NCI-H748 treated with DMSO at 0.1 percent for 48 hours (cell line): ENCODE measurements at regions not wholly inside any gene's neighbourhood (a gene's known extent, or its start where the extent isn't known, plus 50 kb on each side); places are given as distances from the start of the nearest gene placed in this dataset.

Experiments
- DNase-seq: peaks from one replicate; lab custom pipeline; 2025; lab: John Stamatoyannopoulos, UW

DNA sequence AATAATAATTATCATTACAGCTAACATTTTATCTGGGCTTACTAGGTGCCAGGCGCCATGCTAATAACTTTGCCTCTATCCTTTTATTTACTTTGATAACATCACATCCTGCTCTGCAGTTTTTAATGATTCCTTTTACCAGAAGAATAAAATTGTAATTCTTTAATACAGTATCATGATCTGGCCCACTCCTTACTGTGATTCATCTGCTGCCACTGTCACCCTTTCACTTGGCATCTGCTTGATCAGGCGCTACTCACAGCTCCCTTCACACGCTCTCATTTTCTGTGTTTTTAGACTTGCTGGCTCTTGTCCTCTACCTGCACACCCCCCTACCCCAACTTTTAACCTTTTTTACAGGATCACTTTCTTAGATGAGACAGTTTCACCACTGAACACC is 167.5 kb downstream of the NTMT2 start:
- no peak for DNase-seq

DNA sequence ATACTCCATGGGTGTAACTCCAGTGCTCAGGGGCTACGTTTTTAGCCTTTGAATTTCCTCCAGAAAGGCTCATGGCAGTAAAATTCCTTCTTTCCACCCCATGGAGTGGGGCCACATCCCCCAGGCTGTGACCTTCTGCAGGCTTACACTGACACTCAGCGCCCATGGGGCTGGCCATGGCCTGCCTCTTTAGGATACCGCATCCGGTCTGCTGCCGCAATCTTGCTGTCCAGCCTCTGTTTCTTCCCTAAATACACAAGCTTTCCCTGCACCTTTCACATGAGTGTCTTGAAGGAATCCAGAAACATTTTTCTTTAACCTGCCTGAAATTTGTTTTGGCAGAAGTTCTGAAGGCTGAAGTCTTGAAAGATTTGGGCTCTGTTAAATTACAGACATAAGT is 170.5 kb downstream of the NTMT2 start:
- no peak for DNase-seq

- DNase-seq = no peak
Observed at GRCh38 chr1:170318141-170318540, 172.4 kb downstream of the NTMT2 start.

- DNase-seq = no peak
Observed at GRCh38 chr1:170318736-170319135, 173.0 kb downstream of the NTMT2 start.

- no peak for DNase-seq
Observed at GRCh38 chr1:170321113-170321512, 175.4 kb downstream of the NTMT2 start.

DNA sequence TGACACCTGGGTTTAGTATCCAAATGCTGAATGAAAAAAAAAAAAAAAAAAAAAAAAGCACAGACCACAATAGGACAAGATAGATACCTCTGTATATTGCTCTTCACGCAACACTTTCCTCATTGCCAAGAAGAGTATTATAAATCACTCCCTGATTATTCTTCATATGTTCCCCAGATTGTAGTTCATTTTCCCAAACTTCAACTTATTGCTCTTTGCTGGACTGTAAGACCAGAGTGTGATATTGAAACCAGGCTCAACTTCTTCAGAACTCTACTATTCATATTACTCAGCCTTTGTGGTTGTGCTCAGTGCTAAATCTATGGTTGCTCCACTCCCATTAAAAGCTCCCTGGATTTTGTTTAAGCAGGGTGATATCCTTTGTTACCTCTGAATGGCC is 180.4 kb downstream of the NTMT2 start:
- no peak for DNase-seq

- DNase-seq = no peak
Observed at GRCh38 chr1:170332801-170333200, 187.0 kb downstream of the NTMT2 start.

DNA sequence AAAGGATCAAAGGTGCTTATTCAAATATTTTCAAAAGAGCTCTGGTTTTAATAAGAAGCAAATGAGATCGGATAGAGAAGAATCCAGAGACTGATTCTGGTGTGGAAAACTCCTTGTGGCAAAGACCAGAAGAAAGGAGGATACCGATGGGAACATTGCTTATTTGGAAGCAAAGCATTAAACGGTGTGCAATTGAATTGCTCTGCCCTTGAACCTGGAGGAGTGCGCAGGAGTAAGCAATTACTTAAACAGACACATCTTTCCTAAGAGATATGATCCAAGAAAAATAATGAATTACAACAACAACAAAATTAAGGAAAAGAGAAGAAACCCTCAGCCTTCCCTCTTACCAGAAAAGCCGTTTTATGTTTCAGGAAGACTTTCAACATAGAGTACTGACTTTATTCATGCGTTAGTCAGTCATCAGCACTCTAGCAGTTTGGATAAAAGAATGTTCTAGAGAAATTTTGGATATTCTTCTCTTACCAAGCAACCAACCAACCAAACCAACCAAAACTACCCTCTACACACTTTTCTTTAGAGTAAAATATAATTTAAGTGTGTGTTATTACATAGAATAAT is 191.7 kb downstream of the NTMT2 start:
- DNase-seq = no peak

DNA sequence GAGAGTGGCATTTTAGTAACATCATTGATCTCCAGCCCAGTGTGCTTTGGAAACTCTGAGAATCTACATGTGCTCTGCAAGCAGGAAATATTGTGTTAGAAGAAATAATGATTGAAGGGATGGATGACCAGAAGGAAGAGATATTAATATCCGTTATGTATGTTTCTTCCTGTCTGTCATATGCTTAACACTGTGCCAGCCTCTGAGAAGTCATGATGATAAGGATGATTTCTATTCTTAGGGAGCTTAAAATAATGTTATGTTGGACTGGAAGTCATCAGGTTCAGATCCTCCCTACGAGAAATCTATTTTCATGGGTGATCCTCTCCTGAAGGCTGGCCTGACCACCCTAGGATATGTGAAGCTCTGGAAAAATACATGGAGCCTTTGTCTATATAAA is 192.4 kb upstream of the GORAB start:
- no peak for DNase-seq

- DNase-seq = no peak
Observed at GRCh38 chr1:170340308-170340707, 191.7 kb upstream of the GORAB start.

DNA sequence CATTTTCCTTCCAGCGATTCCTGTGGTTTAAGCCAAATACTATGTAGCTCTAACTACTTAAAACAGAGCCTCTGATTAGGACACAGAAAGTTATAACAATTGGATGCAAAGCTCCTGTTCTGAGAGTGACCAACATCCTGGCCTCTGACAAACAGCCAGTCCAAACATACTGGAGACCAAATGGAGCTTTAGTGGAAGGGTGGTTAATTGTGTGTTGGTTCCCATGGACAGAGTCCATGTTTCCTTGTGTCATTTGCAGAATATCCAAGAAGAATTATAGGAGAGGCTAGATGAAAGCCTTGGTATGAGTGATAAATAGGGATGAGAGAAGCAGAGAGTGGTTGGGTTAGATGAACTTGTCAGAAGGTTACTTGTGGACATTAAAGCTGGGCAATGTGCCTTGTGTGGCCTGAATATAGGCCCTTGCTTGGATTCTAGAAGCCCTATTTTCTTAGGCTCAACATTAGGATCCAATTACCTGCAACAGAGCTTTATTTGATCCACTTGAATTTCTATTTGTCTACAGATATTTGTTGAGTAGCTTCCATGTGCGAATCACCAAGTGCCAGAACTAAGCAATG is 180.5 kb upstream of the GORAB start:
- no peak for DNase-seq

DNA sequence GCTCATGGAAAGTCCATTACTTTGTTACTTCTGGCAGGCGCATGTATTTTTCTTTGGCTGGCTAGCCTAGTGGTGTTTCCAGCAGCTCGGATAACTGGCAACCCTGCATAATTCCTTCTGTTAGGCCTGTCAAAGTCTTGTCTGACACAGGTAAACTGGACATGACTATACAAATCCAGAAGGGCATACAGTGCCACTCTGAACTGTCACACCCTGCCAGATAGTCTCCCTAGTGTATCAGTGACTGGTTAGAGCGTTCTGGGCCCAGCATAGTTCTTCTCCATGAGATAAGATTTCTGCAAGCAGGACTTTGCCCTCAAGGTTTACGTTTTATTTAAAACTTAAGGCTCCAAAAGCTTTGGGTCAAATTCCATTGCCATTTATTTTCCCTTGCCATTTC is 177.7 kb upstream of the GORAB start:
- no peak for DNase-seq

- no peak for DNase-seq
Observed at GRCh38 chr1:170354690-170355089, 177.3 kb upstream of the GORAB start.

GRCh38 chr1:170355267-170355801 is 176.6 kb upstream of the GORAB start:
- DNase-seq = no peak

- DNase-seq = no peak
Observed at GRCh38 chr1:170356585-170356984, 175.4 kb upstream of the GORAB start.

DNA sequence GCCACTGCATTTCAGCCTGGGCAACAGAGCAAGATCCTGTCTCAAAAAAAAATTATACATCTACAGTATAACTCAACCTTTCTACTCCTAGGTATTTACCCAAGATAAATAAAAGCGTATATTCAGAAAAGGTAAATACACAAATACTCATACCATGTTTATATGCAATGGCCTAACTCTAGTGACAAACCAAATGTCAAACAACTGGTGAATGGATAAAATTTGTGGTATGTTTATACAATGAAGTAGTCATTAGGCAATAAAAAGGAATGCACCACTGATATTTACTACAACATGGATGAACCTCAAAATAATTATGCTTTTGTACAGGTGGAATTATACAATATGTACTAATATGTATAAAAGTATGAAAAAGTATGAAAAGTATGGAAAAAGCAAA is 174.2 kb upstream of the GORAB start:
- DNase-seq = no peak

GRCh38 chr1:170360601-170361000 is 171.4 kb upstream of the GORAB start:
- DNase-seq = no peak

DNA sequence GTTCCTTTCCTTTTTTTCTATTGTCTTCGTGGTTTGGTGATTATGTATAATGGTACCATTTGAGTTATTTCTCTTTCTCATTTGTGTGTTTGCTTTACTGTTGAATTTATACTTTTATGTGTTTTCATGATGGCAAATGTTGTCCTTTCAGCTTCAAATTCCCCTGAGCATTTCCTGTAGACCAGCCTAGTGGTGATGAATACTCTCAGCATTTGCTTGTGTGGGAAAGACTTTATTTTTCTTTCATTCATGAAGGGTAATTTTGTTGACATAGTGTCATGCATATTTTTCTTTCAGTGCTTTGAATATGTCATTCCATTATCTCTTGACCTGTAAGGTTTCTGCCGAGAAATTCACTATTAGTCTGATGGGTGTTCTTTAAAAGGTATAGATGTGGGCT is 166.6 kb upstream of the GORAB start:
- DNase-seq = no peak

- no peak for DNase-seq
Observed at GRCh38 chr1:170366980-170367379, 165.0 kb upstream of the GORAB start.

DNA sequence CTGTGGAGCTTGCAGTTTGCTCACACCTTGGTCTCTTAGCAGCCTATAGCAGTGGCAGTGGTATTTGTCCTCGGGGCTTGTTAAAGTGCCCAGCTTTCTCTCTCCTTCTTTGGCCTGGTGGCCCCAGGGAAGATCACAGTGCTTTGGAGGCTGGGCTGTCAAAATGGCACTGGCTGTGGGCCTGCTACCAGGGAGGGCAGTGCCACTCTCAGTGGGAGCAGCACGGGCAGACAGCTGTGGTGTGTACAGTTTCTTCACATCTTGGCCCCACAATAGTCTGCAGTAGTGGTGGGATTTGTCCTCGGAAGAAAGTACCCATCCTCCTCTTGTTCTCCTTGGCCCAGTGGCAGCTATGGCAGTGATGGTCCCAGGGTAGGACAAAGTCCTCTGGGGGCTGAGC is 164.4 kb upstream of the GORAB start:
- DNase-seq = no peak

DNA sequence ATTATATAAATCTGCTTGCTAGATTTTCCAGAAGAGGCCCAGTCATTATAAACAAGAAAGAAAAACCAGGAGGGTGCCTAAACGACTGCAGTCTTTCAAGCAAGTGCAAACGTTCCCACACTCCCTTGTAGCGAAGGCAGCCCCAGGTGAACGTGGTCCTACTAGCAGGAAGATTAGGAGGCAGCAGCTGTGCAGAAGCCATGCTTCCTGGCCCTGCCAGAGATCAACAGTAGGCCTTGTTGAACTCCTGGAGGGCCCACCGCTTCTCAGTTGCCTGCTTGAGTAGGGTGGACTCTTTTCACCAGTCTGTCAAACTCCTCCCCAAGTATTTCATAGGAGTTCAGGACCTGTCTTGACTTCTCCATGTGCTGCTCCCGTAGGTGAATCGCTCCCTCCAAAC is 163.0 kb upstream of the GORAB start:
- DNase-seq = no peak

DNA sequence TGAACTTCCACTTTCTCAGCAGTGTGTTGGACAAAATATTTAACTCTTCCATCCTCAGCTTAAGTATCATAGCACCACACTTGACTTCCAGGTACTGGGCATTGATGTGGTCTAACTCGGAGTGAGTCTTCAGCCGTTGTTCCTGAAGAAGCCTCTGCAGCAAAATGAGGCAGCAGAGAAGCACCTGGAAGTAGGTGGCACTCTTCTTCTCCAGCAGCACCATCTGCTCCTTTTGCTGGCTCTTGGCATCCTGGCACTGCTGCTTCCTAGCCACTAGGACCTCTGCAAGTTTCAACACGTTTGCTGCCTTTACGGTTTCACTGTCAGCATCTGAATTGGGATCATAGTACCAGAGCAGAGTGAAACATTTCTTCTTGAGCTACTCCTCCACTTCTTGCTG is 162.5 kb upstream of the GORAB start:
- no peak for DNase-seq

GRCh38 chr1:170370087-170370486 is 161.9 kb upstream of the GORAB start:
- no peak for DNase-seq

- no peak for DNase-seq
Observed at GRCh38 chr1:170375082-170375723, 156.8 kb upstream of the GORAB start.
